ENCODE measurements at regions not wholly inside any gene's neighbourhood (a gene's known extent, or its start where the extent isn't known, plus 50 kb on each side); places are given as distances from the start of the nearest gene placed in this dataset.

- Histone ChIP-seq H3K27ac (no peak overlapping the region), H3K9me3 (no peaks in the 10 kb centered on the region), H3K4me3 (ENCODE audit: low read depth in 1 of 2, low read length in 1 of 2) (no peak overlapping the region), H3K27me3 (no peaks in the 10 kb centered on the region), H3K4me1 (ENCODE audit: control insufficient read depth in 1 of 2, insufficient read depth in 1 of 2, low read depth in 1 of 2, low read length in 1 of 2) (no peaks in the 10 kb centered on the region), H3K36me3 (no peaks in the 10 kb centered on the region)
- no peak for TF ChIP-seq CTCF (IDR thresholded peaks at IDR 0.05)
Measured at GRCh38 chr6:156434795-156435190, 342.4 kb upstream of the ARID1B start.

GRCh38 chr6:156434049-156434794, 343.0 kb upstream of the ARID1B start:
- Histone ChIP-seq H3K4me3 (ENCODE audit: low read depth in 1 of 2, low read length in 1 of 2) (no peak overlapping the region), H3K27ac (no peak overlapping the region), H3K27me3 (no peaks in the 10 kb centered on the region), H3K4me1 (ENCODE audit: control insufficient read depth in 1 of 2, insufficient read depth in 1 of 2, low read depth in 1 of 2, low read length in 1 of 2) (no peaks in the 10 kb centered on the region), H3K9me3 (no peaks in the 10 kb centered on the region), H3K36me3 (no peaks in the 10 kb centered on the region)
- TF ChIP-seq CTCF (IDR thresholded peaks at IDR 0.05): no peak

GRCh38 chr6:156432543-156432942, 344.6 kb upstream of the ARID1B start:
- Histone ChIP-seq H3K36me3 (no peaks in the 10 kb centered on the region), H3K9me3 (no peaks in the 10 kb centered on the region), H3K27me3 (no peaks in the 10 kb centered on the region), H3K4me3 (ENCODE audit: low read depth in 1 of 2, low read length in 1 of 2) (no peak overlapping the region), H3K27ac (no peak overlapping the region), H3K4me1 (ENCODE audit: control insufficient read depth in 1 of 2, insufficient read depth in 1 of 2, low read depth in 1 of 2, low read length in 1 of 2) (no peaks in the 10 kb centered on the region)
- TF ChIP-seq CTCF (IDR thresholded peaks at IDR 0.05): no peak

GRCh38 chr6:156430386-156430785, 346.8 kb upstream of the ARID1B start:
- Histone ChIP-seq H3K4me3 (ENCODE audit: low read depth in 1 of 2, low read length in 1 of 2) (no peak overlapping the region), H3K9me3 (no peaks in the 10 kb centered on the region), H3K27ac (no peak overlapping the region), H3K27me3 (no peaks in the 10 kb centered on the region), H3K4me1 (ENCODE audit: control insufficient read depth in 1 of 2, insufficient read depth in 1 of 2, low read depth in 1 of 2, low read length in 1 of 2) (no peaks in the 10 kb centered on the region), H3K36me3 (no peaks in the 10 kb centered on the region)
- TF ChIP-seq CTCF (IDR thresholded peaks at IDR 0.05): no peak

- Histone ChIP-seq H3K4me3 (ENCODE audit: low read depth in 1 of 2, low read length in 1 of 2) (no peak overlapping the region), H3K27ac (no peak overlapping the region), H3K27me3 (no peaks in the 10 kb centered on the region), H3K36me3 (no peaks in the 10 kb centered on the region), H3K9me3 (no peaks in the 10 kb centered on the region), H3K4me1 (ENCODE audit: control insufficient read depth in 1 of 2, insufficient read depth in 1 of 2, low read depth in 1 of 2, low read length in 1 of 2) (no peaks in the 10 kb centered on the region)
- no peak for TF ChIP-seq CTCF (IDR thresholded peaks at IDR 0.05)
Measured at GRCh38 chr6:156427345-156427744, 349.8 kb upstream of the ARID1B start.
